ENCODE measurements at regions not wholly inside any gene's neighbourhood (a gene's known extent, or its start where the extent isn't known, plus 50 kb on each side); places are given as distances from the start of the nearest gene placed in this dataset.

DNA sequence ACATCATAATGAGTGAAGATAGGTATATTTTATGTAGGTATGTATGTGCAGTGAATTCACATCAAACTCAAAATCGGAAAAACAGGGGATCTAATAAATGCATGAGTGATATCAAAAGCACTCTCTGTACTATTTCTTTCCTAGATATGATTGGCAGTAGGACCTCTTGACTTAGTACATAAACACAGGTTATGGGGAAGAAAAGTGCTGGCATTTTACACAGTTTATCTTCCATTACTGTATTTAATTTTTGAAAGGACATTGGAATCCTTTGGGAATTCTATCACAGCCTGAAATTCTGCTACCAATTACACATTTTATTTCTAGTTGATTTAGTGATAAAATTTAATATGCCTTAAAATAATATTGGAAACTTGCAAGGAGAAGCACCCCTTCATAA is 470.5 kb upstream of the ONECUT1 start:
- TF ChIP-seq, protein P1, sequence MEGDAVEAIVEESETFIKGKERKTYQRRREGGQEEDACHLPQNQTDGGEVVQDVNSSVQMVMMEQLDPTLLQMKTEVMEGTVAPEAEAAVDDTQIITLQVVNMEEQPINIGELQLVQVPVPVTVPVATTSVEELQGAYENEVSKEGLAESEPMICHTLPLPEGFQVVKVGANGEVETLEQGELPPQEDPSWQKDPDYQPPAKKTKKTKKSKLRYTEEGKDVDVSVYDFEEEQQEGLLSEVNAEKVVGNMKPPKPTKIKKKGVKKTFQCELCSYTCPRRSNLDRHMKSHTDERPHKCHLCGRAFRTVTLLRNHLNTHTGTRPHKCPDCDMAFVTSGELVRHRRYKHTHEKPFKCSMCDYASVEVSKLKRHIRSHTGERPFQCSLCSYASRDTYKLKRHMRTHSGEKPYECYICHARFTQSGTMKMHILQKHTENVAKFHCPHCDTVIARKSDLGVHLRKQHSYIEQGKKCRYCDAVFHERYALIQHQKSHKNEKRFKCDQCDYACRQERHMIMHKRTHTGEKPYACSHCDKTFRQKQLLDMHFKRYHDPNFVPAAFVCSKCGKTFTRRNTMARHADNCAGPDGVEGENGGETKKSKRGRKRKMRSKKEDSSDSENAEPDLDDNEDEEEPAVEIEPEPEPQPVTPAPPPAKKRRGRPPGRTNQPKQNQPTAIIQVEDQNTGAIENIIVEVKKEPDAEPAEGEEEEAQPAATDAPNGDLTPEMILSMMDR (IDR thresholded peaks at IDR 0.05; ENCODE audit: unreplicated experiment), result no peak
- Mint-ChIP-seq H3K9me3 (ENCODE audit: low read depth) (no peaks in the 10 kb centered on the region), H3K4me1 (ENCODE audit: low read depth) (peaks cover 6% of the 10 kb centered on the region), H3K27me3 (no peaks in the 10 kb centered on the region), H3K27ac (no peak overlapping the region), H3K4me3 (ENCODE audit: low read depth) (no peak overlapping the region), H3K36me3 (ENCODE audit: insufficient read depth) (no peaks in the 10 kb centered on the region)
- no peak for DNase-seq (ENCODE audit: low spot score, unreplicated experiment)

DNA sequence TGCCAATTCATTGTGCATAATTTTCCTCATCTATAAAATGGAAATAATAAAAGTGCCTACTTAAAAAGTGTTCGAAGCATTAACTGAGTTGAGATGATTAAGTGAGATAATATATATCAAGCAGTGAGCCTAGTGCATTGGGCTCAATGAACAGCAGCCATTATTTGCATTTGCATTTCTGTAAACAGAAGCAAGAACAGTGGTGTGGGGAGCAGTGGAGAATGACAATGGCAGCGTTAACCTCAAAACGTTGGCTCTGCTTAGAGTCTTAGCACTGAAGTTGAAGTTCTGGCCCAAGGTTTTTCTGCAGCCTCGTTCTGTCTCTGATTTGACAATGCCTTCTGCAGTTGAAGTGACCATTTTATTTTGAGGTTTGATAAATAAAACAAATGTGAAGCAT is 466.3 kb upstream of the ONECUT1 start:
- H3K36me3 Mint-ChIP-seq (ENCODE audit: insufficient read depth), result no peaks in the 10 kb centered on the region
- no peaks in the 10 kb centered on the region for H3K27me3 Mint-ChIP-seq
- H3K9me3 Mint-ChIP-seq (ENCODE audit: low read depth), result no peaks in the 10 kb centered on the region
- DNase-seq (ENCODE audit: low spot score, unreplicated experiment), result no peak
- no peak overlapping the region for H3K4me3 Mint-ChIP-seq (ENCODE audit: low read depth)
- TF ChIP-seq, protein P1 (IDR thresholded peaks at IDR 0.05; ENCODE audit: unreplicated experiment), result no peak
- H3K4me1 Mint-ChIP-seq (ENCODE audit: low read depth), result peaks cover 20% of the 10 kb centered on the region
- H3K27ac Mint-ChIP-seq, result no peak overlapping the region

DNA sequence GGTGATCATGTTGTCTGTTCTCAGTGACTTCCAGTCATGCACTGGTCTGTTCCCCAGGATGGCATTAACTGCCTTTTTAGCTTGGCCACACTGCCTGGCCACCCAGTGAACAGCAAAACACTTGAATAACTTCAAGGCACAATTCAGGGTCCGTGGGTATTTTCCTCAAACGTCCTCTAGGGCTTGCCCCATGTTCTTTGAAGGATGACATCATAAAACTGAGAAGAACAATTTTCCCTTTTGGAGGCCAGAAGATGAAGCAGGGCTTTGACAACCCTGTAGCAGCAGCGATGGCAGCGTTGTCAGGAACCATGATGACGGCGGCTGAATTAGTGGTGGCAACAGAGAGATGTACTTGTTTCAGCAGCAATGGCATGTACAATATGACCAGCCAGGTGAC is 465.9 kb upstream of the ONECUT1 start:
- no peak for DNase-seq (ENCODE audit: low spot score, unreplicated experiment)
- Mint-ChIP-seq H3K9me3 (ENCODE audit: low read depth) (no peaks in the 10 kb centered on the region), H3K4me1 (ENCODE audit: low read depth) (peaks cover 23% of the 10 kb centered on the region), H3K4me3 (ENCODE audit: low read depth) (no peak overlapping the region), H3K27me3 (no peaks in the 10 kb centered on the region), H3K36me3 (ENCODE audit: insufficient read depth) (no peaks in the 10 kb centered on the region), H3K27ac (no peak overlapping the region)
- TF ChIP-seq, protein P1 (IDR thresholded peaks at IDR 0.05; ENCODE audit: unreplicated experiment), result no peak

DNA sequence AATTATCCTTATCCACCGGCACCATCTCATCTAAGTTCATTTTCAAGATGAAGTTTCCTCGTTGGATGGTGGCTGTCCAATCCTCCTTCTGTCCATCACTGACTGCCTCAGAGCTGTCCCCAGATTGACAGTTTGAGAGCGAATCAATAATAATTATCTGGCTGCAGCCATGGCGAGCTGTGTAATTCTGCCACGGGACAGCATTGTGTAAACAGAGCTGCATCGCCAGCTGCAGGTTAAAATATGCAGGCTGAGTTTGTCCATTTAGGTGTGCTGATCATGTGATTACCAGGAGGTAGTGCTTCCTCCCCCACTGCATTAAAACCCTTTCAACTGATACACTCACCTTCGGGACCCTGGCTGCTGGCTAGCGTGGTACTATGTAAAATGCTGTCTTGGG is 461.9 kb upstream of the ONECUT1 start:
- H3K4me3 Mint-ChIP-seq (ENCODE audit: low read depth), result peak overlapping the region; percentile 19

DNA sequence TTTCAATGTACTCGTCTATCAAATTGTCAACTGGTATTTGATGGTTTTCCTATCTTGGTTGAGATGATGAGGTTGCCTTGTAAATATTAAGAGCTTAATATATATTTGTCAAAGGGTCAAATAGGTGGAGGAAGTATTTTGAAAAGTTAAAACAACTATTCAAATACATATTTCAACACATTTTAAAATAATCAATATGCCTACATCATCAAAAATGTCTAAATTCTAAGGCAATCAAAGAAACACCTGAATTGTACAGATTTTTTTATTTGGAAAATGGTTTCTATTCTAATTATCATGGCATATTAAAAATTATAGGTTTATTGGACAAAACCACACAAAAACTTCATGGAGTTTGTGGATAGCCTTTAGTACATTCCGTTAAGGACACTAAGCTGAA is 461.4 kb upstream of the ONECUT1 start:
- Mint-ChIP-seq H3K27ac (no peak overlapping the region), H3K9me3 (ENCODE audit: low read depth) (no peaks in the 10 kb centered on the region), H3K4me3 (ENCODE audit: low read depth) (no peak overlapping the region), H3K4me1 (ENCODE audit: low read depth) (peaks cover 32% of the 10 kb centered on the region), H3K36me3 (ENCODE audit: insufficient read depth) (no peaks in the 10 kb centered on the region), H3K27me3 (no peaks in the 10 kb centered on the region)
- TF ChIP-seq, protein P1 (IDR thresholded peaks at IDR 0.05; ENCODE audit: unreplicated experiment), result no peak
- no peak for DNase-seq (ENCODE audit: low spot score, unreplicated experiment)

More for the DNA sequence above, 461.9 kb upstream of the ONECUT1 start:
- DNase-seq (ENCODE audit: low spot score, unreplicated experiment), result no peak
- TF ChIP-seq, protein P1 (IDR thresholded peaks at IDR 0.05; ENCODE audit: unreplicated experiment), result no peak
- H3K27me3 Mint-ChIP-seq, result no peaks in the 10 kb centered on the region
- no peaks in the 10 kb centered on the region for H3K36me3 Mint-ChIP-seq (ENCODE audit: insufficient read depth)
- no peaks in the 10 kb centered on the region for H3K9me3 Mint-ChIP-seq (ENCODE audit: low read depth)
- H3K27ac Mint-ChIP-seq, result peak overlapping the region; percentile 51
- H3K4me1 Mint-ChIP-seq (ENCODE audit: low read depth), result peaks cover 29% of the 10 kb centered on the region

All from progenitor cell of endocrine pancreas (in vitro differentiated cells).